Hepatocyte (in vitro differentiated cells): ENCODE measurements at regions not wholly inside any gene's neighbourhood (a gene's known extent, or its start where the extent isn't known, plus 50 kb on each side); places are given as distances from the start of the nearest gene placed in this dataset.
A peak's percentile ranks its signal among the peaks of the same experiment; 100 is the strongest.

Source experiments
- DNase-seq: peaks from one replicate; pipeline ENCODE4 v3.0.0-alpha.2; 2016; ENCODE audit warnings: low spot score
- H2AFZ ChIP-seq: fragments of 200-600 bp; sonication (generic); 2 replicates; pipeline ENCODE4 v1.6.0; 2016; ENCODE audit warnings: antibody characterized with exemption, mild to moderate bottlenecking
- H3K27ac ChIP-seq: fragments of 200-600 bp; sonication (generic); 2 replicates; pipeline ENCODE4 v1.5.1; 2016; ENCODE audit warnings: mild to moderate bottlenecking
- H3K27me3 ChIP-seq: fragments of 200-600 bp; sonication (generic); 2 replicates; pipeline ENCODE4 v1.6.1; 2016
- H3K36me3 ChIP-seq: fragments of 200-600 bp; sonication (generic); replicated peaks from 2 replicates; pipeline ENCODE4 v1.5.1; 2016; ENCODE audit warnings: low read depth; ENCODE audit not compliant: insufficient read depth
- H3K4me1 ChIP-seq: fragments of 200-600 bp; sonication (generic); 2 replicates; pipeline ENCODE4 v1.5.1; 2016; ENCODE audit warnings: mild to moderate bottlenecking, moderate library complexity; ENCODE audit not compliant: insufficient read depth
- H3K4me2 ChIP-seq: fragments of 200-600 bp; sonication (generic); 2 replicates; pipeline ENCODE4 v1.6.0; 2016
- H3K4me3 ChIP-seq: fragments of 200-600 bp; sonication (generic); 2 replicates; pipeline ENCODE4 v1.5.1; 2016; ENCODE audit warnings: mild to moderate bottlenecking
- H3K79me2 ChIP-seq: fragments of 200-600 bp; sonication (generic); 2 replicates; pipeline ENCODE4 v1.6.0; 2017; ENCODE audit warnings: mild to moderate bottlenecking
- H3K9me2 ChIP-seq: fragments of 200-600 bp; sonication (generic); replicated peaks from 2 replicates; pipeline ENCODE4 v1.6.0; 2017; ENCODE audit warnings: mild to moderate bottlenecking; ENCODE audit not compliant: insufficient read depth
- H3K9me3 ChIP-seq: fragments of 200-600 bp; sonication (generic); 2 replicates; pipeline ENCODE4 v1.5.1; 2016; ENCODE audit warnings: low read depth, mild to moderate bottlenecking
- H4K20me1 ChIP-seq: fragments of 200-600 bp; sonication (generic); 2 replicates; pipeline ENCODE4 v1.6.0; 2016; ENCODE audit warnings: mild to moderate bottlenecking; ENCODE audit not compliant: insufficient read depth, poor library complexity, severe bottlenecking
- EZH2 ChIP-seq: fragments of 200-600 bp; sonication (generic); IDR thresholded peaks from 2 replicates; pipeline ENCODE4 v1.6.1; 2016; ENCODE audit warnings: antibody characterized with exemption, mild to moderate bottlenecking, borderline replicate concordance
- EZH2phosphoT487 ChIP-seq: fragments of 200-600 bp; sonication (generic); IDR thresholded peaks from one replicate; pipeline ENCODE4 v1.6.1; 2018; ENCODE audit warnings: antibody characterized with exemption, mild to moderate bottlenecking, low read depth, moderate library complexity; ENCODE audit not compliant: unreplicated experiment, severe bottlenecking
- WGBS: methylation state at CpG from one replicate; pipeline ENCODE4 v1.1.6; 2016; ENCODE audit warnings: low lambda C conversion rate; ENCODE audit errors: missing lambda C conversion rate; 5-methylcytosine and 5-hydroxymethylcytosine counted together
- TF ChIP-seq, protein P1 (sequence below): fragments of 200-600 bp; sonication (generic); IDR thresholded peaks from 2 replicates; pipeline ENCODE4 v1.5.1; 2016; ENCODE audit warnings: antibody characterized with exemption, mild to moderate bottlenecking; ENCODE audit not compliant: poor library complexity

DNA sequence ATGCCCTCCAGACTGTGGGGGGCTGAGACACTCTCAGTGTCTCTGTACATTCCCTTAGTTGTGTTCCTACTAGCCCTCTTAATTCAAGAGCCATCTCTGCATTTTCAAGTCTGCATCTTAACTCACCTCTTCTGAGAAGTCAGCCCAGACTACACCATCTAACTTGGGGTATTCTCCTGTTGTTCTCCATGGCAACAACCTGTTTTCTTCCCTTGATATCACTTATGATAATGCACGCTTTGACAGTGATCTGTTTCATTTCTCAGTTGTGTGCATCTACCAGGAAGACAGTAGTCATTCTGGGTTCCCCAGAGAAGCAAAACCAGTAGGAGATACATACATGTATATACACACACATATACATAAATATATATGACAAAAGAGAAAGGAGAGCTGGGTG lies 707.3 kb upstream of the IGFBP3 start:
- Histone ChIP-seq H3K4me1 (peaks cover 13% of the 10 kb centered on the region), H3K27ac (no peak overlapping the region), H3K9me2 (no peaks in the 10 kb centered on the region), H2AFZ (no peak overlapping the region), H4K20me1 (no peaks in the 10 kb centered on the region), H3K79me2 (no peaks in the 10 kb centered on the region), H3K4me2 (no peak overlapping the region), H3K27me3 (no peaks in the 10 kb centered on the region), H3K9me3 (no peaks in the 10 kb centered on the region), H3K36me3 (no peaks in the 10 kb centered on the region), H3K4me3 (no peak overlapping the region)
- WGBS = 92% methylated on average over 1 of the region's 1 CpG
- no peak for TF ChIP-seq EZH2phosphoT487
- TF ChIP-seq, protein P1, sequence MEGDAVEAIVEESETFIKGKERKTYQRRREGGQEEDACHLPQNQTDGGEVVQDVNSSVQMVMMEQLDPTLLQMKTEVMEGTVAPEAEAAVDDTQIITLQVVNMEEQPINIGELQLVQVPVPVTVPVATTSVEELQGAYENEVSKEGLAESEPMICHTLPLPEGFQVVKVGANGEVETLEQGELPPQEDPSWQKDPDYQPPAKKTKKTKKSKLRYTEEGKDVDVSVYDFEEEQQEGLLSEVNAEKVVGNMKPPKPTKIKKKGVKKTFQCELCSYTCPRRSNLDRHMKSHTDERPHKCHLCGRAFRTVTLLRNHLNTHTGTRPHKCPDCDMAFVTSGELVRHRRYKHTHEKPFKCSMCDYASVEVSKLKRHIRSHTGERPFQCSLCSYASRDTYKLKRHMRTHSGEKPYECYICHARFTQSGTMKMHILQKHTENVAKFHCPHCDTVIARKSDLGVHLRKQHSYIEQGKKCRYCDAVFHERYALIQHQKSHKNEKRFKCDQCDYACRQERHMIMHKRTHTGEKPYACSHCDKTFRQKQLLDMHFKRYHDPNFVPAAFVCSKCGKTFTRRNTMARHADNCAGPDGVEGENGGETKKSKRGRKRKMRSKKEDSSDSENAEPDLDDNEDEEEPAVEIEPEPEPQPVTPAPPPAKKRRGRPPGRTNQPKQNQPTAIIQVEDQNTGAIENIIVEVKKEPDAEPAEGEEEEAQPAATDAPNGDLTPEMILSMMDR = no peak
- TF ChIP-seq EZH2 = no peak
- DNase-seq = no peak

DNA sequence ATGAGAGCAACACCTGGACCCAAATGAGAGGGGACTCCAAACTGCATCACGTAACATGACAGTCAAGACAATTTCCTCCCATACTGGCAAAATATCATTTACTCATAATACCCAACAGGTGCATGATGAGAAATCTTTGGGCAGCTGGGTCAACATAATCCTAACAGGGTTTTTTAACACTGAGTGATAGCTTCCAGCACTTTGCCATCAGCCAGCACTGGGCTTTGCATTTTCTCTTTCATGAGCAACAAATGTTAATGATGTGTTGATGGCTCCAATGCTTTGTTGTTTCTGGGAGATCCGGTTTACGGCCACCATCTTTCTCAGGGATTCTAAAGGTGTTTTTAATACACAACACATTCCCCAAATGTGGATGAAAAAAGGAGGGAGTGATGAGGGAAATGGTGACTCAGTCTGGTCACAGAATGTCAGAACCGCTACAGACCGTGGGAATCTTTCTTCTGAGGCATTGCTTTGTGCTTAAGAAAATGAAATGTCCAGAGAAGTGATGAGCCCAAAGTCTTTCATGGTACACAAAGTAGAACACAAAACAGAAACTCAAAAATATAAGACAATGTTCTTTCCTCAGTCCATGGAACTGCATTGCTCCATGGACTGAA lies 705.7 kb upstream of the IGFBP3 start:
- Histone ChIP-seq H3K4me2 (no peak overlapping the region), H3K27ac (peak overlapping the region; percentile 14), H3K79me2 (no peaks in the 10 kb centered on the region), H3K4me1 (peaks cover 20% of the 10 kb centered on the region), H4K20me1 (no peaks in the 10 kb centered on the region), H3K36me3 (no peaks in the 10 kb centered on the region), H3K4me3 (no peak overlapping the region), H3K27me3 (no peaks in the 10 kb centered on the region), H3K9me3 (no peaks in the 10 kb centered on the region), H2AFZ (no peak overlapping the region), H3K9me2 (no peaks in the 10 kb centered on the region)
- TF ChIP-seq, protein P1 = no peak
- TF ChIP-seq EZH2phosphoT487 (no peak), EZH2 (no peak)
- DNase-seq = no peak
- WGBS = 70% methylated on average over 5 of the region's 5 CpGs

GRCh38 chr7:46626261-46626660 lies 705.2 kb upstream of the IGFBP3 start:
- H3K4me3 ChIP-seq = no peak overlapping the region
- H3K27me3 ChIP-seq = no peaks in the 10 kb centered on the region
- WGBS = 96% methylated on average over 4 of the region's 4 CpGs
- no peak overlapping the region for H2AFZ ChIP-seq
- H3K4me1 ChIP-seq = peaks cover 20% of the 10 kb centered on the region
- H3K9me3 ChIP-seq = no peaks in the 10 kb centered on the region
- H3K36me3 ChIP-seq = no peaks in the 10 kb centered on the region
- DNase-seq = no peak
- H3K9me2 ChIP-seq = no peaks in the 10 kb centered on the region
- H3K79me2 ChIP-seq = no peaks in the 10 kb centered on the region
- no peaks in the 10 kb centered on the region for H4K20me1 ChIP-seq
- no peak overlapping the region for H3K27ac ChIP-seq
- TF ChIP-seq, protein P1 = no peak
- TF ChIP-seq EZH2 (no peak), EZH2phosphoT487 (no peak)
- H3K4me2 ChIP-seq = no peak overlapping the region
